COLO668 (cell line): ENCODE measurements at regions not wholly inside any gene's neighbourhood (a gene's known extent, or its start where the extent isn't known, plus 50 kb on each side); places are given as distances from the start of the nearest gene placed in this dataset.

Experiments used
- DNase-seq: peaks from one replicate; lab custom pipeline; 2025; ENCODE audit not compliant: unreplicated experiment; lab: John Stamatoyannopoulos, UW

DNA sequence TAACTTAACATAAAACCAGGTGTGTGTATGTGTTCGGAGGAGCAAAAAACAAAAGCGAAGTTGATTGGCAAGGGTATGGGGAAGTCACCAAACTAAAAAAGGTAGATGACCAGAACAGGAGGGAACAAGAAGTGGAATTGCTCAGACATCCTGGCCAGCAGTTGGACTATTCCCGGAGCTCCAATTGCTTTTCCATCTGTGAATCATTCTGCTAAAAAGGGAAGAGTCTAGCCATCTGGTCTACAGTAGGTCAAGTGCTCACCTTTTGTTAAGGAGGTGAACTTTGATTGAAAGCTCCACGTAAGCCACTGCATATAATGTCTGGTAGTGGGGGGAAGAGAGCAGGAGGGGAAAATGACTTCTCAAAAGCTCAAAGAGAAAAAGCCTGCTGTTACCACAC, 50.0 kb upstream of the BET1 start:
- DNase-seq: no peak

DNA sequence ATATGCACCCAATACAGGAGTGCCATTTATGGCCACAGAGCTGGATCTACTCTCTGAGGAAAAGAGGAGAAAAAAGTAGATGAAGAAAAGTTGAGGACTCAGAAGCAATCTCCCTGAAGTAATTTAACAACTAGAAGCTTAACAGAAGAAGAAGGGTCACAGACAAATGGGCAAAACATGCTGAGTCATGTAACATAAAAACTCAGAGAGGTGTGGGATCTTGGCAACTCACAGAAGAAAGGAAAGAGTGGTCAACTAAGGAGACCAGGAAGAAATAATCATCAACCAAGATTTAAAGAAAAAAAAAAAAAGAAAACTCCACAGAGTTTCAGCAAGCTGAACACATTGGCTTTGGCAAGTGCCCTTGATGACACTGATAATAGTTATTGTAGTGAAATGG, 51.8 kb upstream of the BET1 start:
- DNase-seq: no peak

DNA sequence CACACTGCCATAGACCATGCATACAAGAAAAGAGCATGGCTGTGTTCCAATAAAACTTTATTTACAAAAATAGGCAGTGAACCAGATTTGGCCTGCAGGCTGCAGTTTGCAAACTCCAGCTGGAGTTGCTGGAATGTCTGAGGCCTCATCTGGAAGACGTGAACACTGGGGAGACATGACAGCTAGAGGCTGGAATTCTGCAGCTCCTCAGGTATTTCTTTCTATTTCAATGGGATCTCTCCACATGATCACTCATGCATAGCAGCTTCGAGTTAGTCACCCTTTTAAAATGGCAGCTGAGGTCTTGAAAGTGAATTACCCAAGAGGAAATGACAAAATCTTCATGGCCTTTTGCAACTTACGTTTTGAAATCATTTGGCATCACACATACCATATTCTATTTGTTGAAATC, 52.6 kb upstream of the BET1 start:
- DNase-seq: no peak

DNA sequence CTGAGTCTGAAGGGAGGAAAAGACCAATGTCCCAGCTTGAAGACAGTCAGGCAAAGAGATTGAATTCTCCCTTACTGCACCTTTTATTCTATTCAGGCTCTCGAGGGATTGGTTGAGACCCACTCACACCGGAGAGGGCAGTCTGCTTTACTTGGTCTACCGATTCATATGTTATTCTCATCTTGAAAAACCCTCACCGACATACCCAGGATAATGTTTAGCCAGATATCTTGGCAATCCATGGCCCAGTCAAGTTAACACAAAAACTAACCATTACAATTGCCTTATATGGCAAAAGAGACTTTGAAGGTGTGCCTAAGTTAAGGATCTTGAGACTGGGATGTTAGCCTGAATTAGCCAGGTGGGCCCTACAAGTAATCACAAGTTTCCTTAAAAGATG, 53.8 kb upstream of the BET1 start:
- DNase-seq: no peak

DNA sequence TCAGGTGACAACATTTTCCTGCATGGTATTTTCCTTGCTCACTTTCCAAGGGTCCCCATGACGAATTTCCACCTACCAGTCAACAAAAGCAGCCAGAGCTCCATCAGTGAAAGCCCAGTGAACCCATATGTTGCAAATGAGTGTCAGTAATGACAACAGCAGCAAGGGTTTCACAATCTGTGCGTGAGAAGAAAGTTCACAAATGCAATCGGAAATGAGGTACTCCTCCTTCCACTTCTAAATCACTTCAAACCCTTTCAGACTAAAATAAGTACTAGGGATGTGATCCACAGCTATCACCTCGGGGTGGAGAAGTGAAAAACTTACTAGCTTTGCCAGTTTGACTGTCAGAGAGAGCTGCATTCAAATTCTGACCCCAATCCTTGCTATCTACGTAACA, 55.6 kb upstream of the BET1 start:
- no peak for DNase-seq

DNA sequence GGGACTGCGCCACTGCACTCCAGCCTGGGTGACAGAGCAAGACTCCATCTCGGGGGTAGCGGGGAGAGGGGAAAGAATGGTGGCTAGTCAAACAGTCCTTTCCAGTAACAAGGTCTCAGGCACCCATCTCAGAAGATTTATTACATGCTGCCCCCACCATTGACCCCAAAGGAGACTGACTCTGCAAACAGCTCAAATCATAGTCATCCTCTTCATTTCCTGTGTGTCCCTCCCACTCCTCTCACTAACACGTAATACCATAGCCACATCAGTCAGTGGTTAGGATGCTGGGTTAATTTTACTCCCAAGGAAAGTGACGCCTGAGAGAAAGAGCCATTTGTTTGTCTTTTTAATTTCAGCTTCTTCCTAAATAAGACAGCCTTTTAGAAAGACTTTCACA, 56.6 kb upstream of the BET1 start:
- DNase-seq: no peak

DNA sequence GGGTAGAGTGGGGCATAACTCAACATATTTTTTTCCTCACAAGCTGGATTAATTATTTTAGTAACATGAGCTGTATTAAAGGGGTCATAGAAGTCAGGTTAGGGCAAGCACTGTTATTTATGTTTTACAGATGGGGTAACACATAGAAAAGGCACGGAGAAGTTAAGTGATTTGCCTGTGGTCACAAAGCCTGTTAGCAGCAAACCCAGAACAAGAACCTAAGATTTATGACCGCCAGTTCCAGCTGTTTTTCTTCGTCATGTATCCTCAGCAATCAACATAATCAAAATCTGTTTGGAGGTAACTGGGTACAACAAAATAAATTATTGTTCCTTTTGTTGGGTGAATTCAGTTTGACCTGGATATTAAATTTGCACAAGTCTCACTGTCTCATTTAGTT, 57.2 kb upstream of the BET1 start:
- DNase-seq: no peak

DNA sequence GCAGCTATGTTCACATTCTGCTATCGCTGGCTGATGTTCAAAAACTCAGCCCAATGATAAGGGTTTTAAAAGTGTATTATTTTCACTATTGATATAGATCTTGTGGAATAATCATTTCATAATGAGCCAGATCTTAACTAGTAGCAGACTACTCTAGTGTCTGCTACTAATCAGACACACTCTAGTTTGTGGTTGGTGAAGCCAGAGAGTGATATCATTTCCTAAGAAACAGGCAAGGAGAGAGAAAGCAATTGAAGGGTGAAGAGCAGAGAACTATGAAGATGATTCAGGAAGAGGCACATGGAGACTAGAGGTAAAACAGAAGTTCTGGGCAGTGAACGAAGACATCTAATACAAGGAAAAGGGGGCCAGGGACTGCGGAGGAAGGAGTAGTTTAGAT, 58.2 kb upstream of the BET1 start:
- DNase-seq: no peak

DNA sequence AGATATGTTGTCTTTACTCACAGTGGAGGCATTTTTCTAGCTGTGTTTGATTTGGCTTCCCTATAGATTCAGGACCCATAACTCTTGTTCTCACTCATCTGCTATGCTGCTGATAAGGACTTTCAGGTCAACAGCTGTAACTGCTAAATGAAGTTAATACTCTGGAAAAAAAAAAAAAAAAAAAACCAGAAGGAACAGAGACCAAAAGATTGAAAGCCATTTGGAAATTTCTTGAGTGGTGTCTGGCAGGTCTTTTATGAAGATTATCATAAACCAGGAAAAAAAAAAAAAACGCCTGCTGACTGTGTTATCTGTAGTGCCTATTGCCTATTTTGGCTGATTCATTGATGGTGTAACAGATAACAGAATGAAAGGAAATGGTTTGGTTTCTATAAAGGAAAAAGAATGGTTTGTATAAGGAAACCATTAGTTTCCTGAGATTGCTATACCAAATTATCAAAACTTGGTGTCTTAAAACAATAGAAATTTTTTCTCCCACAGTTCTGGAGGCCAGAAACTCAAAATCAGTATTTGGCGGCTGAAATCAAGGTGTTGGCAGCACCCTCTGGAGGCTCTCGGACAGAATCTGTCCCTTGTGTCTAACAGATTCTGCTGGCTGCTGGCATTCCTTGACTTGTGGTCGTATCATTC, 60.5 kb upstream of the BET1 start:
- no peak for DNase-seq

DNA sequence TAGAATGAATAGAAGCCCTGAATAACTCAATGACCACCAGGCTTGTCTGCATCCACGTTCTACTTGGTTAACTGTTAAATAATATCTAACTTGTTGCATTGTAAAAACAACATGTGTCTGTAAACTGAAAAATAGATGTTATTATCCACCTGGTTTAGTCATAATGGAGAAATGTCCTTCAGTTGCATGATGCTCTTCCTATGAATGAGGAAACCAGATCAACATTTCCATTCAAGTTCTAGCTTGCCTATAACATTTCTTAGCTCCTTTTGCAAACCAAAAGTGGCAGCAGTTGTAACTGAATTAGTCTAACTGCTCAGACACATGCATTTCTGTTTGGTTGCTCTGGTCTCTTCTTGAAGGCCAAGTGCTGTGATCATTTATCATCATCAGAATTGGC, 62.9 kb upstream of the BET1 start:
- DNase-seq: no peak

DNA sequence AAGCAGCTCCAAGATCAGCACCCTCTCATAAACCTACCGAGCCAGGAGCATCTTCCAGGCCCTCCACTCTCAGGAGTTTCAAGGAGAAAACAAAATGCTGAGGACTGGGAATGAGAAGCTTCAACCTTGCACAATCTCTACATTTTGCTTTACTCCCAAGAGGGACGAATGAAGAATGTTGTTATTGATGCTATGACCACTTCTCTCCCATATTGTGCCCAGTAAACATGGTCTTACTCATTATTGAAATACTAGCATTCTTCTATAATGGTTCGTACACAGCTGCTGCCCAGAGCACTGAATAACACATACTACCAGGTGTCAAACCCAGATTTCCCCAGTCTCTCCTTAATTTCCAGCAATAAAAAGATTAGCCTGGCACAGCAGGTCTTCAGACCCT, 63.4 kb upstream of the BET1 start:
- DNase-seq: no peak

DNA sequence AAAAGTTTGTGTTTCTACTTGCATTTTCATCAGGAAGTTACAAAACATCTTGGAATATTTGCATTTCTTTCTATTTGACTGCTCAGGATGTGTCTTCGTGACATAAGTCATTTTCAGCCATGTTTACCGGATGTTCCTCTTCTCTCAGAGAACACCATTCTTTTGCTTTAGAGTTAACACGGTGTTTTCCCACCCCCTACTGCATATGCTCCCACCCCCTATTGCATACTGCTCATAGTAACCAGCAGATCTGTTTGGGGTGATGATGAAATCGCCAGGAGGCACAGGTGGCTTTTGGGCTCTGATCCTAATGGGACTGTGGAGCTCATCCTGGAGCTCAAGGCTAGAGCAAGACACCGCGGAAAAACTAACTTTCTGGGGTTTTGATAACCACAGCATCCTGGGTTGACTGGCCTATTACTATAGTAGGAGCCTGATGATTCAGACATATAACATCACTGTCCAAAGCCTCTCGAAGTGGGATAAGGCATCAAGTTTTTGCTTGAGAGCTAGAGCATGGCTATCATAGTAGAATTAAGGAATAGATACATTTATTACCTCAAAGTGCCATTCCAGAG, 65.1 kb upstream of the BET1 start:
- no peak for DNase-seq

DNA sequence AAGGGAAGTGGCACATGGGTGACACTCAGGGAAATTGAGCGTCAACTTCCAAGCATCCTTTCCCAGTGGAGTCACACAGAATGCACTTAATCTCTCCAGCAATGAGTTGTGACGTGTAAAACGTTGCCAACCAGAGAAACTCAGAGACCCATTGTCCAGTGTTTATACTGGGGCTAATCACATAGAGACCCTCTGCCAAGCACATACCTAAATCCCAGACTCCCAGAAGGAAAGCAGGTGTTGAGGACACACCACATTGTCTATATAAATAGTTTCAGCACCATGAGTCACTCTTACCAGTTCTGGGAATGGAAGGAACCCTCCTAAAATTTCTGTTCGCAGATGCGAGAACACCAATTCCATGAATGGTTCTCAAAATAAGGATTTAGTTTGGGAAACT, 76.4 kb upstream of the BET1 start:
- DNase-seq: no peak

DNA sequence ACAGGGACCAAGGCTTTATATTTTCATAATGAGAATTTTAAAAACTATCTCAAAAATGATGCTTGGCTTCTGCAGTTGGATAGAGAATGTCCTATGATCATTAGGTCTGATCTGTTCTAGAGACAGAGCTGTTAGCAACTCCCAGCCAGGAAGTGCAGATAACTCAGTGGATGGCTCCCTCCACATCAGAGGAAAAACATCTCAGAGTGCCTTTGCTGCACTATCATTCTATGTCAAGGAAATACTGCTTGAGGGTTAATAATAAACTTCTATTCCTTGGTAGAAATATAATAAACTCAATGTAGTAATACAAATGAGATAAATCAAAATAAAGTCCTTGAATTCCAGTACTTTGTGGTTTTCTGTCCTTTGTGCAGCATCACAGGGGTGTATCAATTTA, 78.0 kb upstream of the BET1 start:
- DNase-seq: no peak

DNA sequence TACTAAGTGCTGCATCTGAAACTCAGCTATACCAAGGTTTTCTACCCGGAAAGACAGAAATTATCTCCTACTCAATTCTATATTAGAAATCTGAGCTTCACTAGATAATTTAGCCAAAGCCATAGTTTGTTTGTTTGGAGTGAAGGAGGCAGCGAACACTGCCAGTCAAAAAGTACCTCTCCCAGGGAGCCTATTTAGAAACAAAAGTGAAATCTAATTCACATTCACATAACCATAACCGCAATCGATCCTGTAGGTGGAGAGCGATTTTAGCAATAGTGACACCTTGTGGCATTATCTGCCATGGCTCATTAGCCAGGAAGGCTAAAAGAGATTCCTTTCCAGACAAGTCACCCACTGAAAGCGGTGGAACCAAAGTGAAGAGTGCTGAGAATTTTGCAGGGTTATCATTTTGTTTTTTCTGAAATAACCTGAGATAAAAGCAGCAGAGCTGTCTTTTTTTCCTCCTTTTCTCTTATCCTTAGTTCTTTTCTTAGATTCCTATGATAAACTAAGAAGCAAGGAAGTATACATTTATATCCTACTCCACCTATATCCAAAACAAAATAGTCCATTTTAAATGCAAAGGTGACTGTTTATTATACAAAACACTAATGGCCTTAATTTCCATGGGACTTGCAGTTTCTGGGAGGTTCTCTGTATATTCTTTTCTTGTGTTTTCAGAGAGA, 83.7 kb upstream of the BET1 start:
- DNase-seq: peak; percentile 35

DNA sequence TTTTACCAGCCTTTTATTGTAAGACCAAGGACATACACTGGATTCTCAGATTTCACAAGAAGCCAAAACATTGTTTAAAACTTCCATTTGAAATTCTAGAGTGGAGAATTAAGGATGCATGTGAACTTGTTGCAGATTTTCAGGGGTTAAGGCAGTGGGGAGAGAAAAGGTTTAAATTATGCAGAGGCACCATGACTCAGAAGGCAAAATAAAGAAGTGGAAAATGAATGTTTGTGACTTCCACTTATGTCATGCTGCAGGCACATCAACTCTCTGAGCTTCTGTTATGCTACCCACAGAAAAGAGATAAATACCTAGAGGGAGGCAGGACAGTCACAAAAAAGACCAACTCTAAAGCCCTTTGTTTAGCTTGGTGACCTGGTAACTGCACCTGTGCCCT, 84.4 kb upstream of the BET1 start:
- no peak for DNase-seq

DNA sequence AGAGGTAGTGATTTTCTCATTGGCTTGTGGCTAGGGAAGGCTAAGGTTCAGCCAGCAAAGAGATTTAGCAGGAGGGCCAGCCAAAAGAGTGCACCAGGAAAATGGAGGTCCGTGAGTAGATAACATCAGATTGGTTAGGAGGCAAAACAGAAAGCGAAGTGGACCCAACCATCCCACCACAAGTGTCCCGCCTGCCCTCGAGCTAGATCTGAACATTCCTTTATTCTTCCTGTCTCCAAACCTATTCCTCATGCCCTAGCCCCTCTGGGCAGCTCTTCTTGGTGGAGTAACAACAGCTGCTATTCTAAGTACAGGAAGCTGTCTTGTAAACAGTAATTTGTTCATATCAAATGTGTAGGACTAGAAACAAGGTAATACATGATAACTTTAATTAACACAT, 85.7 kb upstream of the BET1 start:
- DNase-seq: no peak

DNA sequence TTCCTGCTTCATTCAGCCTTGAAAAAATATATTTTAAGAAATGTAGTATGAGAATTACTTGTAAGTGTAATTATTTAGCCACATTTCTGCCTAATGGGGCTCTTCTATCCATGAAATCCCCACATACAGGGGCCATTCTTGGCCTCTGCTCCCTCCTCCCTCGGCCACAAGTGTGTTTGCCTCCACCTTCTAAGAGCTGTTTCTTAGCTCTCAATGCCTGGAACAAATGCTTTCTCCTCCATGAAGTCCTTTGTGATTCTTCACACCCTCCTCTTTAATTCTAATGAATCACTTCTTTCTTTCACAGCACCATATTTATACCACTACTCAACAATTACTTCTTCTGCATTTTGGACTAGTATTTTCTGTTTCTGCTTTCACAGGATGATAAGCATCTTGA, 88.8 kb upstream of the BET1 start:
- DNase-seq: no peak

DNA sequence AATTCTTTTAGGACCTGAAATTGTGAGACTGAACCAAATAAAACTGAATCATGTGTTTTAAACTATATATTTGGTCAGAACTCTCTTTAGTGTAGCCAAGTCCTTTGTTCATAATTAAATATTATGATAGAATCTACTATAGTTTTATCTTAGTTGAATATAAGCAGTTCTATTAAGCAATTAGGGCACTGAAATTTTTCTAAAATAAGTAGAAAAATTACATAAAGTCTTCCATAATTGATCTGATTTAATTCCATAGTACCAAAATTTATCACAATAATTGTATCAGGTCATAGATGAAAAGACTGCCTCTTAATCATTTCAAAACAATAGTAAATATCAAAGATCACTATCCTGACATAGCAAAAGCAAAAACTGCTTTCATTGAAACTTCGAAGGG, 90.1 kb upstream of the BET1 start:
- no peak for DNase-seq

DNA sequence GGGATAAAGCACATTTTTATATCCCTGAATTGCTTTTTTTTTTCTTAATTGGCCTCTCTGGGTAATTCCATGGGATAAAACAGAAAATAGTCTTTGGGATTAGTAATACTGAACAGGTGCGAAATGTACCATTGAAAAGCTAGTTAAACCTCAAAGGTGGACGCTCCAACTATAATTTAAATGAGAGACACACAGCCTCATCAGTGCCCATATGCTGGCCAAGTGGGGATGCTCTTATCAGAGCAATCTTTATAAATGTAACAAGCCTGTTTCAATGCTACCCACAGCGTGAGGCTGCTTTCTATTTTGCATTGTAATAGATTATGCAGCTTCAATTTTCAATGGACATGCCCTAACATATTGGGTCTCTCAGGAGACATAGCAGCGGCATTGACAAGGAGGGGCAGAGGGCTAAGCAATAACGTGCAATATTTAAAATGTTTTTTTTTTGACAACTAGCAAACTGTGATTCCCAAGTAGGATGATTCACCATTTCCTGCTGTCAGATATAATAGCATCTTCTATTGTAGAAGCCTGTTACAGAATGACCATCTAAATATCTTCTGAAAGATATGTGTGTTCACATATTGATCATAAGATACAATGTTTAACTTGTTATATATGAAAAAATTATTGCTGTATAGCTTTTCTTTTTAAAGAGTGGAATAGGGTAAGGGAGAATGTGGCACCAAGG, 91.3 kb upstream of the BET1 start:
- DNase-seq: no peak

DNA sequence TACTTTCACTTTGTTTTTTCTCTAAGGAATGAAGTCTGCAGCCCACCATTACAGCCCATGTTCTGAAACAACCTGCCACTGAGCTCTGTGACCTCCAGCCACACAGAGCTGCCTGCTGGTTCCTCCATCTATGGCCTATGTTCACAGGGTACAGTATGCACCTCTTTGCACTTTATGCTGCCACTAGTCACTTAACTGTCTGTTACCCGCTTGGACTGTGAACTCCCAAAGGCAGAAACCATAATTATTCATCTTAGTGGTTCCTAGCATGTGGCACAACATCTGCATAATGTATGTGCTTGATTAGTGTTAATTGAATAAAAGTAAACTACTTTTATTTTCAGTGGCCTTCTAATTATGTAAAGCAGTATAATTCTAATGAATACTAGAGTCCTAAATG, 95.5 kb upstream of the BET1 start:
- DNase-seq: no peak

DNA sequence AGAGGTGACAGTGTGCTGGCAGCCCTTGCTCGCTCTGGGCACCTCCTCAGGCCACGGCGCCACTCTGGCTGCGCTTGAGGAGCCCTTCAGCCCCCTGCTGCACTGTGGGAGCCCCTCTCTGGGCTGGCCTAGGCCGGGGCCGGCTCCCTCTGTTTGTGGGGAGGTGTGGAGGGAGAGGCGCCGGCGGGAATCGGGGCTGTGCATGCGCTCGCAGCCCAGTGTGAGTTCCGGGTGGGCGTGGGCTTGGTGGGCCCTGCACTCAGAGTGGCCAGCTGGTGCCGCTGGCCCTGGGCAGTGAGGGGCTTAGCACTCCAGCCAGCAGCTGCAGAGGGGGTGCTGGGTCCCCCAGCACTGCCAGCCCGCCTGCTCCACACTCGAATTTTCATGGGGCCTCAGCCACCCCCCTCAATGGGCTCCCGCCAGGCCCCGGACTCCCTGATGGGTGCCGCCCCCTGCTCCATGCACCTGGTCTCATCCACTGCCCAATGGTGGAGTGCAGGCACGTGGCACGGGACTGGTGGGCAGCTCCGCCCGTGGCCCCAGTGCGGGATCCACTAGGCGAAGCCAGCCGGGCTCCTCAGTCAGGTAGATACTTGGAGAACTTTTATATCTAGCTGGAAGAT, 96.7 kb upstream of the BET1 start:
- no peak for DNase-seq
